GM12878 (cell line): ENCODE measurements at regions not wholly inside any gene's neighbourhood (a gene's known extent, or its start where the extent isn't known, plus 50 kb on each side); places are given as distances from the start of the nearest gene placed in this dataset.

Experiments used
- ASH2L ChIP-seq: fragments of 300-600, 200-600 bp; sonication (generic); IDR thresholded peaks from 2 replicates; pipeline ENCODE4 v1.6.1; 2017; ENCODE audit warnings: low read depth, mild to moderate bottlenecking, borderline replicate concordance
- BMI1 ChIP-seq: fragments of 450-650 bp; IDR thresholded peaks from 2 replicates; pipeline ENCODE4 v1.6.1; 2016; ENCODE audit warnings: mild to moderate bottlenecking, moderate library complexity, borderline replicate concordance
- GABPA ChIP-seq: IDR thresholded peaks from 2 replicates; pipeline ENCODE4 v1.6.1; 2014; ENCODE audit warnings: antibody characterized with exemption, low read depth, mild to moderate bottlenecking, inconsistent platforms
- MYB ChIP-seq: fragments of 150-350 bp; IDR thresholded peaks from 2 replicates; pipeline ENCODE4 v1.6.1; 2014; ENCODE audit warnings: mild to moderate bottlenecking, low read depth, low read length, borderline replicate concordance
- SMAD1 ChIP-seq: fragments of 450-650 bp; IDR thresholded peaks from 2 replicates; pipeline ENCODE4 v1.6.1; 2018; ENCODE audit warnings: mild to moderate bottlenecking, low read depth; ENCODE audit not compliant: partially characterized antibody
- SPI1 ChIP-seq: IDR thresholded peaks from 2 replicates; pipeline ENCODE4 v1.6.1; 2011; ENCODE audit warnings: low read depth, mild to moderate bottlenecking, low read length, moderate library complexity, borderline replicate concordance; ENCODE audit not compliant: insufficient read depth
- STAT1 ChIP-seq: fragments of 450-650 bp; conservative IDR thresholded peaks from 2 replicates; pipeline ENCODE4 v1.6.1; 2014; ENCODE audit warnings: antibody characterized with exemption, mild to moderate bottlenecking
- TCF7 ChIP-seq: IDR thresholded peaks from 2 replicates; pipeline ENCODE4 v1.6.1; 2014; ENCODE audit warnings: antibody characterized with exemption, borderline replicate concordance
- TF ChIP-seq, protein P1 (sequence below): IDR thresholded peaks from 2 replicates; pipeline ENCODE4 v1.6.1; 2012; ENCODE audit warnings: improper control_type of control experiment, low read depth, low read length; ENCODE audit not compliant: insufficient replicate concordance
- TF ChIP-seq, protein P2 (sequence below): IDR thresholded peaks from 2 replicates; pipeline ENCODE4 v1.6.1; 2012; ENCODE audit warnings: mild to moderate bottlenecking, low read depth, low read length
- TF ChIP-seq, protein P3 (sequence below): fragments of 450-650 bp; IDR thresholded peaks from 2 replicates; pipeline ENCODE4 v1.6.1; 2016; ENCODE audit warnings: mild to moderate bottlenecking
- TF ChIP-seq, protein P4 (sequence below): fragments of 450-650 bp; IDR thresholded peaks from 2 replicates; pipeline ENCODE4 v1.6.1; 2017; ENCODE audit warnings: mild to moderate bottlenecking, low read depth, inconsistent platforms; ENCODE audit not compliant: poor library complexity, severe bottlenecking
- TF ChIP-seq, protein P5 (sequence below): fragments of 150-350 bp; IDR thresholded peaks from 2 replicates; pipeline ENCODE4 v1.6.1; 2014; ENCODE audit warnings: mild to moderate bottlenecking, low read depth, low read length

DNA sequence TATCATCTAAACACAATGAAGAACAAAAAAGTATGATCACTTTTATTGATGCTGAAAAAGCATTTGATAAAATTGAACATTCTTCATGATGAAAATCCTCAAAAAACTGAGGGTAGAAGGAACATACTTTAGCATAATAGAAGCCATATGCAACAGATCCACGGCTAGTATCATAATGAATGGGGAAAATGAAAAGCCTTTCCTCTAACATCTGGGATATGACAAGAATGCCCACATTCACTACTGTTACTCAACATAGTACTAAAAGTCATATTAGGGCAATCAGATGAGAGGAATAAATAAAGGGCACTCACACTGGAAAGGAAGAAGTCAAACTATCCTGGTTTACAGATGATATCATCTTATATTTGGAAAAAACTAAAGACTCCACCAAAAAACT lies 256.6 kb downstream of the RFPL4B start (continued):
- TF ChIP-seq, protein P1, sequence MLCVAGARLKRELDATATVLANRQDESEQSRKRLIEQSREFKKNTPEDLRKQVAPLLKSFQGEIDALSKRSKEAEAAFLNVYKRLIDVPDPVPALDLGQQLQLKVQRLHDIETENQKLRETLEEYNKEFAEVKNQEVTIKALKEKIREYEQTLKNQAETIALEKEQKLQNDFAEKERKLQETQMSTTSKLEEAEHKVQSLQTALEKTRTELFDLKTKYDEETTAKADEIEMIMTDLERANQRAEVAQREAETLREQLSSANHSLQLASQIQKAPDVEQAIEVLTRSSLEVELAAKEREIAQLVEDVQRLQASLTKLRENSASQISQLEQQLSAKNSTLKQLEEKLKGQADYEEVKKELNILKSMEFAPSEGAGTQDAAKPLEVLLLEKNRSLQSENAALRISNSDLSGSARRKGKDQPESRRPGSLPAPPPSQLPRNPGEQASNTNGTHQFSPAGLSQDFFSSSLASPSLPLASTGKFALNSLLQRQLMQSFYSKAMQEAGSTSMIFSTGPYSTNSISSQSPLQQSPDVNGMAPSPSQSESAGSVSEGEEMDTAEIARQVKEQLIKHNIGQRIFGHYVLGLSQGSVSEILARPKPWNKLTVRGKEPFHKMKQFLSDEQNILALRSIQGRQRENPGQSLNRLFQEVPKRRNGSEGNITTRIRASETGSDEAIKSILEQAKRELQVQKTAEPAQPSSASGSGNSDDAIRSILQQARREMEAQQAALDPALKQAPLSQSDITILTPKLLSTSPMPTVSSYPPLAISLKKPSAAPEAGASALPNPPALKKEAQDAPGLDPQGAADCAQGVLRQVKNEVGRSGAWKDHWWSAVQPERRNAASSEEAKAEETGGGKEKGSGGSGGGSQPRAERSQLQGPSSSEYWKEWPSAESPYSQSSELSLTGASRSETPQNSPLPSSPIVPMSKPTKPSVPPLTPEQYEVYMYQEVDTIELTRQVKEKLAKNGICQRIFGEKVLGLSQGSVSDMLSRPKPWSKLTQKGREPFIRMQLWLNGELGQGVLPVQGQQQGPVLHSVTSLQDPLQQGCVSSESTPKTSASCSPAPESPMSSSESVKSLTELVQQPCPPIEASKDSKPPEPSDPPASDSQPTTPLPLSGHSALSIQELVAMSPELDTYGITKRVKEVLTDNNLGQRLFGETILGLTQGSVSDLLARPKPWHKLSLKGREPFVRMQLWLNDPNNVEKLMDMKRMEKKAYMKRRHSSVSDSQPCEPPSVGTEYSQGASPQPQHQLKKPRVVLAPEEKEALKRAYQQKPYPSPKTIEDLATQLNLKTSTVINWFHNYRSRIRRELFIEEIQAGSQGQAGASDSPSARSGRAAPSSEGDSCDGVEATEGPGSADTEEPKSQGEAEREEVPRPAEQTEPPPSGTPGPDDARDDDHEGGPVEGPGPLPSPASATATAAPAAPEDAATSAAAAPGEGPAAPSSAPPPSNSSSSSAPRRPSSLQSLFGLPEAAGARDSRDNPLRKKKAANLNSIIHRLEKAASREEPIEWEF: no peak
- TF ChIP-seq BMI1 (no peak), ASH2L (no peak), TCF7 (no peak), STAT1 (no peak), MYB (no peak), SMAD1 (no peak), SPI1 (no peak), GABPA (no peak)
- TF ChIP-seq, protein P2, sequence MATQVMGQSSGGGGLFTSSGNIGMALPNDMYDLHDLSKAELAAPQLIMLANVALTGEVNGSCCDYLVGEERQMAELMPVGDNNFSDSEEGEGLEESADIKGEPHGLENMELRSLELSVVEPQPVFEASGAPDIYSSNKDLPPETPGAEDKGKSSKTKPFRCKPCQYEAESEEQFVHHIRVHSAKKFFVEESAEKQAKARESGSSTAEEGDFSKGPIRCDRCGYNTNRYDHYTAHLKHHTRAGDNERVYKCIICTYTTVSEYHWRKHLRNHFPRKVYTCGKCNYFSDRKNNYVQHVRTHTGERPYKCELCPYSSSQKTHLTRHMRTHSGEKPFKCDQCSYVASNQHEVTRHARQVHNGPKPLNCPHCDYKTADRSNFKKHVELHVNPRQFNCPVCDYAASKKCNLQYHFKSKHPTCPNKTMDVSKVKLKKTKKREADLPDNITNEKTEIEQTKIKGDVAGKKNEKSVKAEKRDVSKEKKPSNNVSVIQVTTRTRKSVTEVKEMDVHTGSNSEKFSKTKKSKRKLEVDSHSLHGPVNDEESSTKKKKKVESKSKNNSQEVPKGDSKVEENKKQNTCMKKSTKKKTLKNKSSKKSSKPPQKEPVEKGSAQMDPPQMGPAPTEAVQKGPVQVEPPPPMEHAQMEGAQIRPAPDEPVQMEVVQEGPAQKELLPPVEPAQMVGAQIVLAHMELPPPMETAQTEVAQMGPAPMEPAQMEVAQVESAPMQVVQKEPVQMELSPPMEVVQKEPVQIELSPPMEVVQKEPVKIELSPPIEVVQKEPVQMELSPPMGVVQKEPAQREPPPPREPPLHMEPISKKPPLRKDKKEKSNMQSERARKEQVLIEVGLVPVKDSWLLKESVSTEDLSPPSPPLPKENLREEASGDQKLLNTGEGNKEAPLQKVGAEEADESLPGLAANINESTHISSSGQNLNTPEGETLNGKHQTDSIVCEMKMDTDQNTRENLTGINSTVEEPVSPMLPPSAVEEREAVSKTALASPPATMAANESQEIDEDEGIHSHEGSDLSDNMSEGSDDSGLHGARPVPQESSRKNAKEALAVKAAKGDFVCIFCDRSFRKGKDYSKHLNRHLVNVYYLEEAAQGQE: no peak
- TF ChIP-seq, protein P3, sequence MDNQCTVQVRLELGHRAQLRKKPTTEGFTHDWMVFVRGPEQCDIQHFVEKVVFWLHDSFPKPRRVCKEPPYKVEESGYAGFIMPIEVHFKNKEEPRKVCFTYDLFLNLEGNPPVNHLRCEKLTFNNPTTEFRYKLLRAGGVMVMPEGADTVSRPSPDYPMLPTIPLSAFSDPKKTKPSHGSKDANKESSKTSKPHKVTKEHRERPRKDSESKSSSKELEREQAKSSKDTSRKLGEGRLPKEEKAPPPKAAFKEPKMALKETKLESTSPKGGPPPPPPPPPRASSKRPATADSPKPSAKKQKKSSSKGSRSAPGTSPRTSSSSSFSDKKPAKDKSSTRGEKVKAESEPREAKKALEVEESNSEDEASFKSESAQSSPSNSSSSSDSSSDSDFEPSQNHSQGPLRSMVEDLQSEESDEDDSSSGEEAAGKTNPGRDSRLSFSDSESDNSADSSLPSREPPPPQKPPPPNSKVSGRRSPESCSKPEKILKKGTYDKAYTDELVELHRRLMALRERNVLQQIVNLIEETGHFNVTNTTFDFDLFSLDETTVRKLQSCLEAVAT: no peak
- TF ChIP-seq, protein P4, sequence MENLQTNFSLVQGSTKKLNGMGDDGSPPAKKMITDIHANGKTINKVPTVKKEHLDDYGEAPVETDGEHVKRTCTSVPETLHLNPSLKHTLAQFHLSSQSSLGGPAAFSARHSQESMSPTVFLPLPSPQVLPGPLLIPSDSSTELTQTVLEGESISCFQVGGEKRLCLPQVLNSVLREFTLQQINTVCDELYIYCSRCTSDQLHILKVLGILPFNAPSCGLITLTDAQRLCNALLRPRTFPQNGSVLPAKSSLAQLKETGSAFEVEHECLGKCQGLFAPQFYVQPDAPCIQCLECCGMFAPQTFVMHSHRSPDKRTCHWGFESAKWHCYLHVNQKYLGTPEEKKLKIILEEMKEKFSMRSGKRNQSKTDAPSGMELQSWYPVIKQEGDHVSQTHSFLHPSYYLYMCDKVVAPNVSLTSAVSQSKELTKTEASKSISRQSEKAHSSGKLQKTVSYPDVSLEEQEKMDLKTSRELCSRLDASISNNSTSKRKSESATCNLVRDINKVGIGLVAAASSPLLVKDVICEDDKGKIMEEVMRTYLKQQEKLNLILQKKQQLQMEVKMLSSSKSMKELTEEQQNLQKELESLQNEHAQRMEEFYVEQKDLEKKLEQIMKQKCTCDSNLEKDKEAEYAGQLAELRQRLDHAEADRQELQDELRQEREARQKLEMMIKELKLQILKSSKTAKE: no peak
- TF ChIP-seq, protein P5, sequence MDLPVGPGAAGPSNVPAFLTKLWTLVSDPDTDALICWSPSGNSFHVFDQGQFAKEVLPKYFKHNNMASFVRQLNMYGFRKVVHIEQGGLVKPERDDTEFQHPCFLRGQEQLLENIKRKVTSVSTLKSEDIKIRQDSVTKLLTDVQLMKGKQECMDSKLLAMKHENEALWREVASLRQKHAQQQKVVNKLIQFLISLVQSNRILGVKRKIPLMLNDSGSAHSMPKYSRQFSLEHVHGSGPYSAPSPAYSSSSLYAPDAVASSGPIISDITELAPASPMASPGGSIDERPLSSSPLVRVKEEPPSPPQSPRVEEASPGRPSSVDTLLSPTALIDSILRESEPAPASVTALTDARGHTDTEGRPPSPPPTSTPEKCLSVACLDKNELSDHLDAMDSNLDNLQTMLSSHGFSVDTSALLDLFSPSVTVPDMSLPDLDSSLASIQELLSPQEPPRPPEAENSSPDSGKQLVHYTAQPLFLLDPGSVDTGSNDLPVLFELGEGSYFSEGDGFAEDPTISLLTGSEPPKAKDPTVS: no peak
- TF ChIP-seq, all 136 proteins: peak for 0
